LNCaP clone FGC (cell line): ENCODE measurements at regions not wholly inside any gene's neighbourhood (a gene's known extent, or its start where the extent isn't known, plus 50 kb on each side); places are given as distances from the start of the nearest gene placed in this dataset.

Source experiments
- DNase-seq: peaks from one replicate; pipeline ENCODE4 v3.0.0-alpha.2; 2011; ENCODE audit warnings: low read depth
- H3K4me3 ChIP-seq: 2 replicates; pipeline ENCODE4 v1.5.1; 2011; ENCODE audit warnings: mild to moderate bottlenecking, low read depth, low read length, control low read depth
- TF ChIP-seq, protein P1 (sequence below): IDR thresholded peaks from 2 replicates; pipeline ENCODE4 v1.5.1; 2012; ENCODE audit warnings: mild to moderate bottlenecking; ENCODE audit not compliant: control insufficient read depth, insufficient read depth; ENCODE audit errors: extremely low read depth

DNA sequence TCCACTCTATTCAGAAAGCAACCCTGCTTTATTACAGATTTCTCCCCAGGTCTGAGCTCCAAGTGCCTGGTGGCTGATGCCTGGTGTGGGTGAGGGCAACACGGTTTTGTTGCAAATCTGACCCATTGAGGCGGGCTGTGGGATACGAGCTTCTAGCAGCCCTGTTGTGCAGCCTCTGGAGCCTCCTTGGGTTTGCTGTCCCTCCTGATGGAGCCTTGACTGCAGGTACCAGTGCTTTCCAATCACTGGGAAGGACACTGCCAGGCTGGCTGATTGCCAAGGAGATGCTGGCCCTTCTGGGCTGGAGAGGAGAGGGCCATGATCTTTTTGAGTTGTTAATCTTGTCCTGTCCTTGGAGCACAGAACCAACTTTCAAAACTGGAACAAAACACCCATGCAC is 151.0 kb upstream of the RGMA start:
- TF ChIP-seq, protein P1, sequence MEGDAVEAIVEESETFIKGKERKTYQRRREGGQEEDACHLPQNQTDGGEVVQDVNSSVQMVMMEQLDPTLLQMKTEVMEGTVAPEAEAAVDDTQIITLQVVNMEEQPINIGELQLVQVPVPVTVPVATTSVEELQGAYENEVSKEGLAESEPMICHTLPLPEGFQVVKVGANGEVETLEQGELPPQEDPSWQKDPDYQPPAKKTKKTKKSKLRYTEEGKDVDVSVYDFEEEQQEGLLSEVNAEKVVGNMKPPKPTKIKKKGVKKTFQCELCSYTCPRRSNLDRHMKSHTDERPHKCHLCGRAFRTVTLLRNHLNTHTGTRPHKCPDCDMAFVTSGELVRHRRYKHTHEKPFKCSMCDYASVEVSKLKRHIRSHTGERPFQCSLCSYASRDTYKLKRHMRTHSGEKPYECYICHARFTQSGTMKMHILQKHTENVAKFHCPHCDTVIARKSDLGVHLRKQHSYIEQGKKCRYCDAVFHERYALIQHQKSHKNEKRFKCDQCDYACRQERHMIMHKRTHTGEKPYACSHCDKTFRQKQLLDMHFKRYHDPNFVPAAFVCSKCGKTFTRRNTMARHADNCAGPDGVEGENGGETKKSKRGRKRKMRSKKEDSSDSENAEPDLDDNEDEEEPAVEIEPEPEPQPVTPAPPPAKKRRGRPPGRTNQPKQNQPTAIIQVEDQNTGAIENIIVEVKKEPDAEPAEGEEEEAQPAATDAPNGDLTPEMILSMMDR, result no peak
- DNase-seq, result no peak
- H3K4me3 ChIP-seq, result no peak overlapping the region

DNA sequence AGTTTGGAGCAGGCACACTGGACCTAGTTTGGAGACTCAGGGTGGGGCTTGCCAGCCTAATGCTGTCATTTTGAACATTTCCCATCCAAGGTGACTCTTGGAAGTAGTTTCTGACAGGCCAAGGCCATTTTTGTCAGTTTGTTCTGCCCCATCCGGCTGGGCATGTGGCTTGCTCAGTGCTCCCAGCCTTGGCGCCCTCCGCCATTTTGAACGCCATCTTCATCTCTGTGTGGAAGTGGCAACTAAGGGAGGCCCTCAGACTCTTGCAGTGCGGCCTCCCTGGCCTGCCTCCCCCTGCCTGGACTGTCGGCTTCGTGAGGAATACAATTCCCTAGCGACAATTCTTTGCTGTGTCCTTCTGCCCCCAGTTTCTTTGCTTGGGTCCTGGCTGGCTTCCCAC is 150.6 kb upstream of the RGMA start:
- no peak overlapping the region for H3K4me3 ChIP-seq
- no peak for DNase-seq
- TF ChIP-seq, protein P1, result no peak

DNA sequence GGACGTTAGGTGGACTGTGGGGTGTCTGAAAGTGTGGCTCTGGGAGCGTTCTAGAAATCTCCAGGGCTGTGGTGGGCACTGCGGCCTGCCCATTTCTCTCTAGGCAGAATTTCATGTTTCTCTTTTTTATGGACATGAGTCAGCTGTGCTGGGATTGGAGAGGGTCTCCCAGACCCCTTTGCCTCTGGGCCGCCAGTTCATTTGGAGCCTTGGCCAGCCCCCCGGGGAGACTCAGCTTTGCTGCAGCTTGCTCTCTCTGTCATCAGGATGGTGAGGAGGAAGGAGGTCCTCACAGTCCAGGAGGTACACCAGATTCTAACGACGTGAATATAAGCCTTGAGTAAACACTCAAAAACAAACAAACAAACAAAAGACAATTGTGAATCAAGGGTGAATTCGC is 149.6 kb upstream of the RGMA start:
- TF ChIP-seq, protein P1, result no peak
- H3K4me3 ChIP-seq, result no peak overlapping the region
- DNase-seq, result no peak

DNA sequence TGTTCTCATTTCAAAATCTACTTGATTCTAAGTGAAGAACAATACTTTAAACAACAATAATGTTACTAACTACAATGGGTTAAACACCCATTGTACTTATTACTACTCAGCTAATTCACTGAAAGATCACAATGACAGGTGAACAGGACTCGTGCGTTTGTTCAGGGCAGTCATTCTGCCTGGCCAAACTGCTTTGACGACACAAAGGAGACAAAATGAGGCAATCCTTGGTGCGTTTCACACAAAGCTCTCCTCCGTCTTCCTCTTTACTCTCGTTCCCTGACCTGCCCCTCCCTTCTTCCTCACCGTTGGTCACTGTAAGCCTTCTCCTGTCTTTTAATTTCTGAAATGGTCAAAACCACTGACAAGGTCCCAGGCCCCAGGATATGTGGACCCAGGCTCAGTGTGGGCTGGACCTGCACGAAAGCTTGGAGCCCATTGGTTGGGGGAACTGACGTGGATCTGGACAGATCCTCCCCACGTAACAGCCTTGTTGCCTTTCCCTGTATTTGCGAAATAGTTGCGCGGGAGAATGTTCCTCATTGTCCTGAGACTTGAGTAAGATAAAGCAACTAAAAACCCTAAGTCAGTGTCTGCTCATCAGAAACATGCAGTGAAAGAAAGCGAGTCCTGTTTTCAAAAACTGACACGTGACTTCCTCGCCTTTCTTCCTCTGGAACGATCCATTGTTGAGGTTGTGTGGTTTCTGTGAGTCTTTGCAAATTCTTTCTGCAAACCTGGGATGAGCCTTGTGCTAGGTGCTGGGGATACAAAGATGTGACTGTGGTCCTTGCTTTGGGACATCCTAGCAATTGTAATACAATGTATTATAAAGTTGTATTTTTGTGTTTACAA is 147.1 kb upstream of the RGMA start:
- H3K4me3 ChIP-seq, result no peak overlapping the region
- TF ChIP-seq, protein P1, result no peak
- no peak for DNase-seq

DNA sequence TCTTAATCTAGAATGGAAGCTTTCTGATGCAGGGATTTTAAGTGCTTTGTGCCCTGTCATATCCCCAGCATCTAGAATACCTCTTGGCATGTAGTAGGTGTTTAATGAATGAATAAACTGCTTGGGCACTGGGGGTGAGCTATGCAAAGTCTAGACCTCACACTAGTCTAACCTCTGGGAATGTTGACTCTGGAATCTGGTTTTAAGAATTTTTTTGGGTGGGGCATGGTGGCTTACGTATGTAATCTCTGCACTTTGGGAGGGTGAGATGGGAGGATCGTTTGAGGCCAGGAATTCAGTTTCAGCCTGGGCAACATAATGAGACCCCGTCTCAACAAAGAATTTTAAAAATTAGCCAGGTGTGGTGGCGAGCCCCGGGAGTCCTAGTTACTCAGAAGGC is 146.3 kb upstream of the RGMA start:
- no peak overlapping the region for H3K4me3 ChIP-seq
- TF ChIP-seq, protein P1, result no peak
- DNase-seq, result no peak

DNA sequence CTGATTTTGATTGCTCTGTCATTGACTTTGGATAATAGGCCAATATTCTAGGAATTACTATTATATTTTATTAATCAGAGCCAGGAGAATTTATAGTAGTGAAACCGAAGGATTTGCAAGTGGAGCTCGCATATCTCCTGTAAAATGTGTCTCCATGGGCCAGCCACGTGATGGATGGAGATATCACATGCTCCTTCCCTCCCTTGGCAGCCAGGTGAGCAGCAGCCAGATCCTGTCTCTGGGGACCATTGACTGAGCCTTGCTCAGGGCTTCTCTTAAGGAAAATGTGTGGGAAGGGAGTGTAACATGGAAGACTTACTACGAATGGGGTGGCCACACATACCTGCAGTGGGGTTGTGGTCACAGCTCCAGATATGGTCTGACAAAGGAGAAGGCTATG is 144.7 kb upstream of the RGMA start:
- no peak for DNase-seq
- TF ChIP-seq, protein P1, result no peak
- H3K4me3 ChIP-seq, result no peak overlapping the region

DNA sequence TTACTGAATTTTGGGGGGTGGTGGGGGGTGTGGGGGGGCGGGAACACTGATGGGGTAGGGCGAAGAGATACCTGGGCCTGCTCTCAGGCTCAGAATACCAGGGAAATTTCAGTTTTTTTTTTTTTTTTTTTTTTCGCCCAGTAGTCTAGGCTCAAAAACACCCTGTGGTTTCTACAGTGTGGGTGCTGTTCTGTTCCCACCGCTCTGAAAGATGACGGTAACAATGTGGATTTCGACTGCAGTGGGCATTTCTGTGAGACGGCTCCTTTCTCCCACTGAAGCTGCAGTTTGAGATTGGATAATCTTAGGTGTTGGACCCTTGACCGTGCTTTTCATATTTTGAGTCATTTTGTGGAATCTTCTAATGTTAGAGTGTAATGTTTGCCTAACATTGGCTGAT is 143.8 kb upstream of the RGMA start:
- no peak overlapping the region for H3K4me3 ChIP-seq
- TF ChIP-seq, protein P1, result no peak
- no peak for DNase-seq
